HEK293T (cell line): ENCODE measurements at regions not wholly inside any gene's neighbourhood (a gene's known extent, or its start where the extent isn't known, plus 50 kb on each side); places are given as distances from the start of the nearest gene placed in this dataset.

Experiments used
- BHLHE40 ChIP-seq: fragments of 450-650 bp; IDR thresholded peaks from 2 replicates; pipeline ENCODE4 v1.6.1; 2016; ENCODE audit warnings: mild to moderate bottlenecking, moderate library complexity, borderline replicate concordance
- ELF4 ChIP-seq: fragments of 450-650 bp; IDR thresholded peaks from 2 replicates; pipeline ENCODE4 v1.6.1; 2017; ENCODE audit warnings: antibody characterized with exemption
- FOXA1 ChIP-seq: fragments of 450-650 bp; IDR thresholded peaks from 2 replicates; pipeline ENCODE4 v1.6.1; 2016; ENCODE audit warnings: mild to moderate bottlenecking
- FOXK2 ChIP-seq: fragments of 450-650 bp; IDR thresholded peaks from 2 replicates; pipeline ENCODE4 v1.6.1; 2016; ENCODE audit warnings: mild to moderate bottlenecking
- FOXM1 ChIP-seq: fragments of 450-650 bp; IDR thresholded peaks from 2 replicates; pipeline ENCODE4 v1.6.1; 2017; ENCODE audit warnings: mild to moderate bottlenecking, borderline replicate concordance
- HDGF ChIP-seq: fragments of 450-650 bp; IDR thresholded peaks from 2 replicates; pipeline ENCODE4 v1.6.1; 2017; ENCODE audit warnings: antibody characterized with exemption, borderline replicate concordance
- NFRKB ChIP-seq: fragments of 450-650 bp; IDR thresholded peaks from 2 replicates; pipeline ENCODE4 v1.6.1; 2016; ENCODE audit warnings: mild to moderate bottlenecking, moderate library complexity
- ZNF384 ChIP-seq: fragments of 450-650 bp; IDR thresholded peaks from 2 replicates; pipeline ENCODE4 v1.6.1; 2016

DNA sequence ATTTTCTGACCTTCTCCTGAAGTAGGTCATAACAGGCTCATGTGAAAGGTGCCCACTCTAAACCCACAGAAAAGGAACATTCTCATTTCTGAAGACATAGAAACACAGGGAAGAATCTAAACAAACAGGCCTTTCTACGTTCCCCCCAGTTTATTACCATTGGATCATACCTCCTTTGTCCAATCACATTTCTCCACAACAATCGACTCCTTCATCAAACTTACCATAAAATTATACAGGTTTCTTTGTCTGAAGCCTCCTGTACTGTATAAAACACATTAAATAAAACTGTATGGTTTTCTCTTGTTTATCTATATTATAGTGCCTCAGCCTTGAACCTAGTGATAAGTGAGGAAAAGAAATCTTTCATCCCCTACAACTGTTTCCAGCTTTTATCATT is 340.7 kb downstream of the ENC1 start:
- no peak for TF ChIP-seq FOXA1
- no peak for TF ChIP-seq BHLHE40
- TF ChIP-seq HDGF, result no peak
- no peak for TF ChIP-seq ELF4
- no peak for TF ChIP-seq ZNF384
- no peak for TF ChIP-seq FOXK2
- TF ChIP-seq FOXM1, result no peak
- no peak for TF ChIP-seq NFRKB
